Mesenteric fat pad (tissue), 1 donor: ENCODE measurements at regions not wholly inside any gene's neighbourhood (a gene's known extent, or its start where the extent isn't known, plus 50 kb on each side); places are given as distances from the start of the nearest gene placed in this dataset.

Source experiments
- DNase-seq: peaks from one replicate; pipeline ENCODE4 v3.0.0-alpha.2; 2020; ENCODE audit warnings: low spot score
- donor health status: DM: yes; HTN: yes; CAD: no.

DNA sequence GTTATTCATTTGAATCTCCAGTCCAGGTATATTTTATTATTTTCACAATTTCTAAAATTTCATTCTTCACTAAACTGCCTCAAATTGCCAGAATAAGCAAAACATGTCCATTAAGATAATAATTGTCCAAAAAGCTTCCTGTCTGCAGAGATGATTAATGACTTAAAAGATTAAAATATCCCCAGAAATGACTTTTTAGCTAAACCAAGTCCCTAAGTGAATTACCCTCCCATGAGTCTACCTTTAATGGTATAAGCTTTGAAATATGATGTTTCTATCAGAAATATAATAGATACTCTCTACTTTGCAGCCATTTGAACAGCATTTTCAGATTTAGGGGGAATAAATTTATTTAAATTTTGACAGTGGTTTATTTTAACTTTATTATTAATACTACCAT is 289.2 kb upstream of the EMCN start:
- no peak for DNase-seq

DNA sequence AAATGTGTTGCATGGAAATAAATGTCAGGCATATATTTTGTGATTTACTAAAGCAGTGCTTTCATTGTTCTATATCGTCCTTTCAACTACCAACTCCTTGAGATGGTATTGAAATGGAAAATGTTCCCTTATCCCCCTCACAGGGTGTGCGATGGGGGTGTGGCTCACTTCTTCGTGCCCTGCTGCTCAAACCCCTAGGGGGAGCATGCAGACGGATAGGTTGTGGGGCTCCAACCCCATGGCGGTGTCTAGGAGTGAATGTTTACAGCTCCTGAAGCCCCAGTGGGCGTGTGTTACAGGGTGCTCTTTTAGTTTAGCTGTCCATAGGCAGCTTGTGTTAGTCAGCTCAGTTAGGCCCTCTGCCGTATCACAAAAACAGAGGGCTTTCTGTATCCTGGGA is 287.7 kb upstream of the EMCN start:
- no peak for DNase-seq

DNA sequence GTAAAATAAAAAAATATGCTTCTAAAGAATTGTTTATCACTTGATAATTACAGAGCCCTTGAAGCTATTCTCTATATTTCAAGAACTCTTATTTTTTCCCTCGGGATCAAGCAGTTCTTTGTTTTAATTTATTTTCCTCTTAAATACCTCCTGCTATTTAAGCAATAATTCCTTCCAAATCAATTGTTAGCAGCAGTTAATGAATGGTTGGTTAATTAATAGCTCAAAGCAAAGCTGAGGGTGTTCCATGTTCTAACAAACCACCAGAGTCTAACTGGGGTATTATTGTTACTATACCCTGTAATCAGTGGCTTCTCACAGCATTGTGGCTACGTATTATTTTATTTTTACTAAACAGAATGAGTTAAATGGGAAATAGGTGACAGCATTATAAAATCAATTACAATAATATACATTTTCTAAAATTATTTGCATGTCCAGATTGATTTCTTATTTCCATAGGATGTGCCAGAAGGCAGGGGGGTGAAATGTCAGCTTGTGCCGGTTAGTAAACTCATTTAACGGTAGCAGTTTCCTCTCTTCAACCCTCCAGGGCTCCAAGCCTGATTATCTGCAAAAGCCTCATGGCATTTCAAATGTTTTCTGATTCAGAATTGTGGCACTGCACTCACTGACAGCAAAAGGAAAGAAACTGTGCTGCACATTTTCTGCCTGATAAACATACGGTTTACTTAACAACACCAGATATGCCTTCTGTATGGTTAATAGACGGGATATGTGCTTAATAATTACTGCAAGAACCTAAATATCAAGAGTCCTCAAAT is 286.9 kb upstream of the EMCN start:
- no peak for DNase-seq

DNA sequence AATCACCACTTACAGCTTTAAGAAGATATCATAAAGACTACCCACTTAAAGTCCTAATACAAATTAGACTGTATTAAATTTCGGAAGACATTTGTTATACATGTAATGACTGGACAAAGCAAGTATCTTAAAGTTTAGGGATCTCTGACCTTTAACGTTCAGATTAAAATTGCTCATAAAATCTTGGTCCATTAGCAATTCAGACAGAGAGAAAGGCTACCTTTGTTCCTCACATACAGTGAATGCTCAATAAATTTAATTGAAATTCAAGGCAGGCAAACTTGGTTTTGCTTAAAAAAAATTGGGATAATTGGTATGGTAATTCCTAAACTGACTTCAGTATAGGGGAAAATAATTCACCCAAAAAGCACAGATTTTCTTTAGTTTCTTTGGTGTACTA is 285.9 kb upstream of the EMCN start:
- no peak for DNase-seq

DNA sequence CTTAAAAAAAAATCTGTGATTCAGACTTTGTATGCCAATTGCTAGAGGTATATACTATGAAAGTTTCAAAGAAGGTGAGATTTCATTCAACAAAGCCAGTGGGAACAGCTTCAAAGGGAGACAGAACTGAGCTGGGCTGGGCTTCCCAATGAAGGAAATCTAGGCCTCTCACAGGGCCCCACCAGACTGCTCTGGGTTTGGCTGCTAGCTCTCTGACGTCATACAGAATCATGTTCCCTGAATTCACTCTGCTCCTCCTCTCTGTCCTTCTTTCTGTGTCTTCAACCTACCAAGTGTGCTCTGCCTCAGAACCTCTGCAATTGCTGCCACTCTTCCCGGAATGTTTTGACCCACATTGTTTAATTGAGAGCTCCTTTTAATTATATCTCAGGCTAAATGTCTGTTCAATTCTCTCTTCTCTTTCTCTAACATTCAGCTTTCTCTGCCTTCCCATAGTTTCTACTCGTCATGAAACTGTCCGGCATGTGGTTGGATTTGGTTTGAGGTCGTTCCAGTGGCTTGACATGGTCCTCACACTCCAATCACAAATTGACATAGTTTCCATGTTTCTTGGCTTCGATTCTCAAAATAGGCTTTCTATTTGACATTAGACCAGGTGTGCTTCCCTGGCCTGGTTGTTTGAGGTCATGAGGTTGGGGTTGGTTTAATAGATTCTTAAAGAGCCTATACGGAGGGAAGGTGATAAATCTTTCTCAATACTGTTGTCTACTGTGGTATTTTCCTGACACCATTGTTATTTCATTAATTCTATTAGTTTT is 282.1 kb upstream of the EMCN start:
- DNase-seq, result no peak

DNA sequence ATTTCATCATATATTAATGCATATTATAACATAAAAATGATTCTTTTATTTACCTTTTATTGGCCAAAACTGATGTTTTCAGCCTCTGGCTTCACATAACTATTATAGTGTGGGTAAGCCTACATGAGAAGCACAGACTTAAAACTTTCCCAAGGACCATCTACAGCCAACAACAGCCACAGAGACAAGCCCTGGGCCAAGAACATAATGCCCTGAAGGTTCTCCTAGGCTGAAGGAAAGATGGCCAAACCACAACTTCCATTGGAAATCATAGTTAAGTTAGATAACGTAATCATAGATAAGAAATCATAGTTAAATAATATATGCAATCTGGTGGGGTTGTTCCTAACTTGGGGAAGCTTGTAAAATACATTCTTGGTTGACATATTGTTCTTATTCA is 280.0 kb upstream of the EMCN start:
- no peak for DNase-seq

DNA sequence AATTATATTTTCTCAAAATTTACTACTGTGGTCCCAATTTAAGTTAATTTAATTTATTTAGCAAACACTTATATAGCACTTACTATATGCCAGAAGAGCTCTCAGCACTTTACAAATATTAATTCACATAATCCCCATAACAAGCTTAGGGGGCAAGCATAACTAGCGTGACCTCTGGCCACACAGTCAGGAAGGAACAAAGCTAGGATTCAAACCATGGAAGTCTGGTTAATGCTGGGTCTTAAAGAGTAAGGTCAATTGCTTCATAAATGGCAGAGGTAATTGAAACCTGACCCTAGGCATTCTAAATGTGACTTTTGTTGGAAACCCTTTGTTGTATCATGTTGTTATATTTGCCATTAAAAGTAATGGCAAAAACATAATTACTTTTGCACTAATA is 279.5 kb upstream of the EMCN start:
- DNase-seq, result no peak

DNA sequence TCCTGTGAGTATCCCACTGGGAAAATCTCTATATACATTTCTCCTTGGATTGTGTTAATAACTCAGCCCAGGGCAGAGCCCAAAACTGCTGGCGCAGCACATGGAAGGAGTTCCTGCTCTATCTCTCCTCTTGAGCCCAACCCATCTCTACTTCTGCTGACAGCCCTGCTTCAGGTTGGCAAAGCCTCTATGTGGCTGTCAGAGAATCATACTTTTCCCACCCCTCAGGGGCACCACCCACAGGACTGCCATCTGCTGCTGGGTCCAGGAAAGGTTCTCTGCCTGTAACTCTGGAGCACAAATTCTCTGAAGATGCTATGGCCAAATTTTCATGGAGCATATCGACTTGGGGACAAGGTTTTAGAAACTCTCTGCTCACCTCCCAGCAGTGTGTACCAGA is 278.5 kb upstream of the EMCN start:
- no peak for DNase-seq

DNA sequence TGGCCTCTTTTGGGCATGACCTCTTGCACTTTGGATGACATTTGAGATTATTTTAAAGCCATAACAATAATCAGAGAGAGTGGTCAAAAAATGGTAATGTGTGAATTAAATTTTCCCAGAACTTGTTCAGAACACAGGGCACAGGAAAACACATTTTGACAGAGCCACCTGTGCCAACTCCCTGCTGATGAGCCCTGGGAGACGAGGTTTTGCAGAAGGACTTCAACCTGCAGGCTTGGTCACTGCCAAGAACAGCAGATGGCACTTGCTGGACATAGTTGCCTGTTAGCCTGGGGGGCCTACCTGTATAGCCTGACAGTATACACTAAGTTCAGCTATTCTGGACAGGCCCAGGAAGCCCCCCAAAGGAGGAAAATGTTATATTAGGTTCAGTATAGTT is 277.8 kb upstream of the EMCN start:
- DNase-seq, result no peak

DNA sequence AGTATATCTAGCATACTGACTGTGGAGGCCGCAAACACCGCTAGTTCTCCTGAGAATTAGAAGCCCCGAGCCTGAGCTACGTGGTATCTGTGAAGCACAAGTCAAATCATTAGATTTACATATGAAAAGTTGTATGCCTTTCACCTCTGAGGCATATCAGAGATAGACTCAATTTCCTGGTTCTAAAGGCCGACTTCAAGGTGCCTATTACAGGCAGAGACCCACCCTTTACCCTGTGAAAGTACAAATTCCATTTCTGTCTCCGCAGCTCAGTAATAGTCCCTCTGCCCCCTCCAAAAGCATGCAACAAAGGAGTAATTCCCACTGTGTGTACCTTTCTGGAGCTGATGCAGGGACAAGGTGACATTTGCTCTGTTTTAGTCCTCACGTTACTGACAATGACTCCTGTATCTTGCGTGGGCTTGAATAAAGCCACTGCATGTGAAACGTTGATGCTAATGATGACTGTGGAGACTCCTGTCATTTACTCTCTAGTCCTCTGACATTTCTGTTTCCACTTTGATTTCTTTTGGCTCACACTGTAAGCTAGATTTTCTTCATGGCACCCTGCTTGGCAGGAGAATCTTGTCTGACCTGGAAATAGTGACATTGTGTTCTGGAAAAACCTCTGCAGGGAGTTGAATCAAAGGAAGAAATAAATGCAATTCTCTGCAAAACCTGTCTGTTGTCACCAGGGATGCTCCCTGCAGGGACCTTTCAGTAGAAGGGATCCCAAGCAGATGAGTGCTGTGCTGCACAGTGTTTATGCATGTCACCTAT is 273.2 kb upstream of the EMCN start:
- DNase-seq, result no peak

DNA sequence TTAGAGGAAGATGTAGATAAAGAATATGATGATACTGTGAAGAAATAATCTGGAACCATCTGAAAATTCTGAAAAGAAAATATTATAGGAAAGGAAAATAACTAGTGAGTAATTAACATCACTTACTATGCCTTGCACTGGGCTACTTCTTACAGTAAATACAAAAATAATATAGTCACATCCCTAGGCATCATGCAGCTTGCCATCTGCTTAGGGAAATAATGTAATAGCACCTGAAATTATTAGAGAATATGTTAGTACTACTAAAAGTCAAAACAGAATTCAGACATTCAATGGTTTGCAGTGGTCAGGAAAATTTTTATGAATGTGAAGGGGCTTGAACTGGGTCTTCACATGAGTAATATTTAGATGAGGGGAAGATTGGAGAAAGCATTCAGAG is 272.2 kb upstream of the EMCN start:
- DNase-seq, result no peak

DNA sequence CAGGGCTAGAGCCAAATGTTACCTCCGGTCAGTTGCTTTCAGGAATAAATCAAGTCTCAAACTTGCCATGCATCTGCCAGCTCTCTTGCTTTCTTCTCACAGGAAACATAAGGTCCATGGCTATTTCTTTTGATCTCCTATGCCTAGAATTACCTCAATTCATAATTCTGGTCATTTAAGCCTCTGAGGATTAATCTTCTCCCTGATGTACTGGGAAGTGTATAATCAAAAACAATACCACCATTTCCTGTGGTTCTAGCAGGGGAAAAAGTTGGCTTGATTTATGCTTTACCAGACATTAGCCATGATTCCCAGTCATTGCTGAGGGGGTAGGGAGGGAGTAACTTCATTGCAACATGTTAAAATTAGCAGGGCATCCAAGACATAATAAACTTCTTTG is 268.7 kb upstream of the EMCN start:
- DNase-seq, result no peak

DNA sequence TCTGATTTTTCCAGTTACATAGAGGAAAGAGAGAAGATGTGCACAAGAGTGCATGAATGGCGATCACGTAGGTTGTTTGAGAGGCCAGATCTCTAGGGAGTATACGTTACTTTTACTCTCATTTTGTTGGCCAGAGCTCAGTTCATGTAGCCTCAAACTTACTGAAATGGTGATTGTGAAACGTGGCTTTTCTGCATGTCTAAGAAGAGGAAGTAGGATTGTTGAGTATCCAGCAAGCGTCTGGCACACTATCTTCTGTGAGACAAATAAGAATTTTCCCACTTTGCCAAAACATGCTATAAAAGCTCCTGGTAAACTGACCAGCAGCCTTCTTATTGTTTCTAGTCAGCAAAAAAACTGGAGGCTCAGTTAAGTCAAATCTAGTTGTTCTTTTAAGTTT is 264.5 kb upstream of the EMCN start:
- DNase-seq, result no peak

DNA sequence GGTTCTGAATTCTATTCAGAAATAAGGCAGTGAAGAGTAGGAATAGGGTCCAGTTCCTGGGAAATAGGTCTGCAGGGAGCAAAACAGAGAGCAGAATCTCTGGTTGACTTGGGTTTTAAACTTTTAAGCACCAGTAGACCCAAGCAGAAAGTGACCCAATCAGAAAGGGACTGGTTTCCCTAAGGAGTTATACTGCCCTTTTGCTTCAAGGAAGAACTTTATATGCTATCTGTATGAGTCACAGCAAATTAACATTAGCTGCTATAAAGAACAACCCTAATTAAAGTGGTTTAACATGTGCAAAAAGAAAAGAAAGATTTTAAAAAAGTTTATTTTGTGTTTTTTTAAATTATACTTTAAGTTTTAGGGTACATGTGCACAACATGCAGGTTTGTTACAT is 263.6 kb upstream of the EMCN start:
- no peak for DNase-seq

DNA sequence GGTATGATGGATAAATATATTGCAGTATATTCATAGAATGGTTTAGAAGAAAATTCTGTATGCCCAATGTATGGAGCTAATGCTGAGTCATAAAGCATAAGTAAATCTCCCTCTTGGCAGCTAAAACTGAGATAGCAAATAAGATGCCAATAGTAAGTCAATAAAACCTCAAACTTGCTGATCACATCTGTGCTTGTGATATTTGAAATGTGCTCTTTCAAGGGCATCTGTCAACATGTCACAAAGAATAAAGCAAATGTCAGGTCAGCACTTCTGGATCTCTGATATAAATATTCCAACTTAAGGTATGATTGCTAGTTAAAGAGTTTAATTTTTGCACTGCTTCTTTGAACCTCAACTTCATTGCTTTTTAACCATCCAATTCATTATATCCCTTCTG is 262.3 kb upstream of the EMCN start:
- DNase-seq, result no peak

DNA sequence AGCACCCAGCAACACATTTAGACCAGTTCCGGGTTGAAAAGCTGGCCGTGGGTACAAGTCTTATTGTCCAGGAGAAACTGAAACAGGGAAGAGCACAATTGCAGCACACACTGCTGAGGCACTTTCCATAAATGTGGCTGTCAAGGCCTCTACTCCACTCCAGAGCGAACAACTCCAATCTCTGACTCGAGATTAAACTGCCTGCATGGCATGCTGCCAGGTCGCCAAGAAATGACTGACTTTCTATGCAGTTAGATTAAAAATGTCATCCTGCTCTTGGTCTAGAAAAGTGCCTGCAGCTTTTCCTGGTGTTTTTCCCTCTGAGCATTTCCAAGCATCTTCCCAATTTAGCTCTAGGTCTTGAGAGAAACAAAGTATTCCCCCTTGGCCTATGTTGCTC is 260.6 kb upstream of the EMCN start:
- no peak for DNase-seq

DNA sequence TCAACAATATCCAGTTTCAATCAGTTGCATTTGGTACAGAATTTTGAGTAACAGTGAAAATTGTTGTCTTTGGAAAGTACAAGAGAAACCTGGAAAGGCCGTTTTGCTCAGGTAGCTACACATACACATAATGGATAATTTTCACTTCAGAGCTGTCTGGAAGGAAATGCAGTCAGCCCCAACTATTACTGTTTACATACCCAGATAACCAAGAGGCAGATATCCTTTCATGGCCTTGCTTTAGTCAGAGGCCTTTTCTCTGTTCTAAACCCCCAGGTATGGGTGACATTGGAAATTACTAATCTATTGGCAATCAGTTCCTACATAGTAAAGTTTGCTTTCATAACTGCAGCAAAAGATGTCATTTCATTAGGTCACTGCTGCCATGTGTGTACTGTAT is 244.9 kb upstream of the EMCN start:
- DNase-seq, result no peak

DNA sequence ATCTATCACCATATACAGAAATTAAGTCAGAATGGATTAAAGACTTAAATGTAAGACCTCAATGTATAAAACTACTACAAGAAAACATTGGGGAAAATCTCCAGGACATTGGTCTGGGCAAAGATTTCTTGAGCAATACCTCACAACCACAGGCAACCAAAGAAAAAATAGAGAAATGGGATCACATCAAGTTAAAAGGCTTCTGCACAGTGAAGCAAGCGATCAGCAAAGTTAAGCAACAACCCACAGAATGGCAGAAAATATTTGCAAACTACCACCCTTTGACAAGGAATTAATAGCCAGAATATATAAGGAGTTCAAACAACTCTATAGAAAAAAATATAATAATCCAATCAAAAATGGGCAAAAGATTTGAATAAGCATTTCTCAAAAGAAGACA is 236.9 kb upstream of the EMCN start:
- DNase-seq, result no peak

DNA sequence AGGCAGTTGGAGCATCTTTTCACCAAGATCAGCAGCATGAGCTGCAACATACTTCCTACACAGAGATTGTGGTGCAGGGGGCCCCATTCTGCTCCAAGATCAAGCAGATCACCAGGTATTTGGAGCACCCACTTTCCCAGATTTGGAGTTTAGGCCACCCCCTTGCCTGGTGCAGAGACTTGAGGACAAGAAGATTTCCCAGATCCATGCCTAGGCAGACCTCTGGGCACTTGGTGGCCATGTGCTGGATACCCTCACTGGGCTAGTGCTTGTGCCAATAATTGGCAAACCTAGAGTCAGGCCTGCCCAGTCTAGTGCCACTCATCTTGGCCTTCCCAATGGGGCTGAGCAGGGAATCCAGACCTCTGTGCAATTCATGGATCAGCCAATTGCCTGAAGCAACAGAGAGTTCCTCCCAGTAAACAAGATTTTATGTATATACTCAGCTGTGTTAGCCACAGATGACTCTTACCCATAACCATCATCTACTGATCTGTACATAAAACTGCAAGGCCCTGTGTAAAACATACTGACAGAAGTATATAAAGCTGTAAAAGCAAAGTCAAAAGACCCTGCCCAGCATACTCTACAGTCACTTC is 228.4 kb upstream of the EMCN start:
- DNase-seq, result no peak

DNA sequence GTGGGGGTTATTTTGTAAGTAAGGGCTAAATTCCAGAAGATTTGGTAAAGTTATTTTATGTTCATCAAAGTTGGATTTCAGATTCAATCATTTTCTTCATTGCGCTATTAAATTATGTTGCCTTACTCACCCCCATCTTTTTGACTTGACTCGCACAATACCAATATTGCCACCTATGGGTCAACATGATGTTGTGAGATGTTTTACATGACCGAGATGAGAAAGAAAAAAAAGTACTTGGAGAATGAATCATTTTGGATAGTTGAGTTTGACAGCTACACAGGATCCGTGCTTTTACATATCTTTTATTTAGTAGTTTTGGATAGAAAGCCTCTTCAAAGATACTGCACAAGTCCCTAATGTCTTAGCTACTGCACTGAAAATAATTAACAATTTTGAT is 224.2 kb upstream of the EMCN start:
- no peak for DNase-seq

DNA sequence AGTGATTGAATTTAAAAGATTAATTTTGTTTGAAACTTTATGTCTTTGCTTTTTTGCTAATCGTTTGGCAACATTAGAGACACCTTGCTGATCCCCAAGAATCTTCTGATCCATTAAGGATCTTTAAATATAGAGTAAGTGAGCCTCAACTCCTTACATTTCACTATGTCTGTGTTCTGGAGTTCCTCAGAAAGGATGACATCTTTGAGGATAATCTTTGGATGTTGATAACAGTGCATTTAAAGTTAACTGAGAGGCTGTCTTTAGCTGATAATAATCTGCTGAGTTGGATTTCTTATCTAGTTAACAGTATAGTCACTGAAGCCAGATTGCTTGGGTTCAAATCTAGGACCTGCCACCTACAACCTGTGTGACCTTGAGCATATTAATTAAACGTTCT is 221.6 kb upstream of the EMCN start:
- DNase-seq, result no peak
